Bronchial epithelial cell (primary cell): ENCODE measurements at regions not wholly inside any gene's neighbourhood (a gene's known extent, or its start where the extent isn't known, plus 50 kb on each side); places are given as distances from the start of the nearest gene placed in this dataset.

ENCODE experiments used
- DNase-seq: peaks from one replicate; pipeline ENCODE4 v3.0.0-alpha.2; 2010; ENCODE audit warnings: low read depth
- FAIRE-seq: peaks from 2 replicates; lab custom pipeline; 2011; peaks lifted over from hg19 to GRCh38; lab: Jason Lieb, UNC
- H3K27me3 ChIP-seq: 2 replicates; pipeline ENCODE4 v1.5.1; 2011; ENCODE audit warnings: low read length; ENCODE audit not compliant: control insufficient read depth, insufficient read depth
- H3K36me3 ChIP-seq: 2 replicates; pipeline ENCODE4 v1.5.1; 2011; ENCODE audit warnings: low read length; ENCODE audit not compliant: control insufficient read depth, insufficient read depth
- H3K4me3 ChIP-seq: 2 replicates; pipeline ENCODE4 v1.5.1; 2011; ENCODE audit warnings: mild to moderate bottlenecking, low read depth, low read length, control low read depth
- CTCF ChIP-seq: IDR thresholded peaks from 2 replicates; pipeline ENCODE4 v1.5.1; 2011; ENCODE audit warnings: mild to moderate bottlenecking, moderate library complexity, low read length, control low read depth, inconsistent platforms; ENCODE audit not compliant: insufficient read depth, severe bottlenecking

- Histone ChIP-seq H3K4me3 (no peak overlapping the region), H3K36me3 (no peaks in the 10 kb centered on the region), H3K27me3 (no peaks in the 10 kb centered on the region)
- DNase-seq (no peak), FAIRE-seq (no peak)
- TF ChIP-seq CTCF, result no peak
Observed at GRCh38 chr3:6110451-6110850, 750.5 kb upstream of the GRM7 start.

GRCh38 chr3:6112546-6112945 lies 748.4 kb upstream of the GRM7 start:
- TF ChIP-seq CTCF, result no peak
- no peaks in the 10 kb centered on the region for H3K36me3 ChIP-seq
- H3K4me3 ChIP-seq, result no peak overlapping the region
- FAIRE-seq (no peak), DNase-seq (no peak)
- no peaks in the 10 kb centered on the region for H3K27me3 ChIP-seq

- no peak for FAIRE-seq
- no peak for DNase-seq
- Histone ChIP-seq H3K27me3 (no peaks in the 10 kb centered on the region), H3K4me3 (no peak overlapping the region), H3K36me3 (no peaks in the 10 kb centered on the region)
- no peak for TF ChIP-seq CTCF
Observed at GRCh38 chr3:6113338-6113737, 747.6 kb upstream of the GRM7 start.

- DNase-seq (no peak), FAIRE-seq (no peak)
- no peak for TF ChIP-seq CTCF
- H3K36me3 ChIP-seq, result no peaks in the 10 kb centered on the region
- H3K27me3 ChIP-seq, result no peaks in the 10 kb centered on the region
- H3K4me3 ChIP-seq, result no peak overlapping the region
Observed at GRCh38 chr3:6119367-6119766, 741.5 kb upstream of the GRM7 start.

GRCh38 chr3:6120786-6121185 lies 740.1 kb upstream of the GRM7 start:
- DNase-seq (no peak), FAIRE-seq (no peak)
- TF ChIP-seq CTCF, result no peak

GRCh38 chr3:6124875-6125274 lies 736.0 kb upstream of the GRM7 start:
- TF ChIP-seq CTCF, result no peak
- FAIRE-seq (no peak), DNase-seq (no peak)
- Histone ChIP-seq H3K27me3 (no peaks in the 10 kb centered on the region), H3K4me3 (no peak overlapping the region), H3K36me3 (no peaks in the 10 kb centered on the region)

More at GRCh38 chr3:6120786-6121185, 740.1 kb upstream of the GRM7 start:
- no peak overlapping the region for H3K4me3 ChIP-seq
- H3K36me3 ChIP-seq, result no peaks in the 10 kb centered on the region
- no peaks in the 10 kb centered on the region for H3K27me3 ChIP-seq
